Left cardiac atrium (tissue), 4 donors: ENCODE measurements at regions not wholly inside any gene's neighbourhood (a gene's known extent, or its start where the extent isn't known, plus 50 kb on each side); places are given as distances from the start of the nearest gene placed in this dataset.

ENCODE experiments used
- ATAC-seq, 2 donors: fragments of 200-7000 bp; cut with Tn5 transposase; one replicate each; pipeline ENCODE4 v1.9.1; 2020; ENCODE audit warnings: mild to moderate bottlenecking in 2 of 2, moderate library complexity in 2 of 2
- DNase-seq: peaks from one replicate; pipeline ENCODE4 v3.0.0-alpha.2; 2020
- intact Hi-C, 2 donors: fragments of 100-400 bp; cut with DNase I; formaldehyde crosslinking; loops; one replicate each; pipeline versions ENCODE4 v1.14.1 to v1.15.1; 2022 to 2023
- donor health status: DM: no; HTN: yes; CAD: no.
- donor health status: DM: no; HTN: yes; CAD: no; lungs with severe emphysema.
- donor health status: DM: yes; HTN: yes; CAD: no.
- donor health status: Dilated cardiomyopathy.

- ATAC-seq: no peak
- intact Hi-C loops: no loop called here
- DNase-seq: no peak
These were observed 106.8 kb downstream of the PXDC1 start for GRCh38 chr6:3644739-3645012.

GRCh38 chr6:3643921-3644738 lies 107.4 kb downstream of the PXDC1 start:
- DNase-seq (no peak), ATAC-seq (no peak)
- intact Hi-C loops: no loop called here

GRCh38 chr6:3640868-3641267 lies 110.6 kb downstream of the PXDC1 start:
- intact Hi-C loops: no loop called here
- DNase-seq: no peak
- ATAC-seq: no peak

GRCh38 chr6:3638662-3639061 lies 112.9 kb downstream of the PXDC1 start:
- ATAC-seq (no peak), DNase-seq (no peak)
- intact Hi-C loops: no loop called here

- ATAC-seq (no peak), DNase-seq (no peak)
- intact Hi-C loops: no loop called here
These were observed 115.5 kb downstream of the PXDC1 start for GRCh38 chr6:3636060-3636459.

GRCh38 chr6:3635482-3635881 lies 116.0 kb downstream of the PXDC1 start:
- DNase-seq (no peak), ATAC-seq (no peak)
- intact Hi-C loops: no loop called here

GRCh38 chr6:3634280-3634816 lies 117.2 kb downstream of the PXDC1 start:
- intact Hi-C loops: no loop called here
- DNase-seq (no peak), ATAC-seq (peak in 1 of 2 donors; percentile 23)

GRCh38 chr6:3633711-3634110 lies 117.8 kb downstream of the PXDC1 start:
- no peak for DNase-seq
- intact Hi-C loops: no loop called here
- no peak for ATAC-seq

GRCh38 chr6:3631877-3632276 lies 119.6 kb downstream of the PXDC1 start:
- intact Hi-C loops: no loop called here
- no peak for DNase-seq

GRCh38 chr6:3631186-3631585 lies 120.3 kb downstream of the PXDC1 start:
- DNase-seq (no peak), ATAC-seq (no peak)
- intact Hi-C loops: no loop called here

More at GRCh38 chr6:3631877-3632276, 119.6 kb downstream of the PXDC1 start:
- ATAC-seq: no peak

GRCh38 chr6:3630258-3630835 lies 121.2 kb downstream of the PXDC1 start:
- intact Hi-C loops: no loop called here
- ATAC-seq (no peak), DNase-seq (no peak)

GRCh38 chr6:3627956-3628835 lies 123.3 kb downstream of the PXDC1 start:
- no peak for ATAC-seq
- intact Hi-C loops: no loop called here

GRCh38 chr6:3627501-3627900 lies 124.0 kb downstream of the PXDC1 start:
- ATAC-seq (no peak), DNase-seq (no peak)
- intact Hi-C loops: no loop called here

More at GRCh38 chr6:3627956-3628835, 123.3 kb downstream of the PXDC1 start:
- DNase-seq: no peak

- DNase-seq: no peak
- no peak for ATAC-seq
These were observed 125.4 kb downstream of the PXDC1 start for GRCh38 chr6:3625980-3626563.

GRCh38 chr6:3625149-3625979 lies 126.1 kb downstream of the PXDC1 start:
- intact Hi-C loops: no loop called here
- ATAC-seq (no peak), DNase-seq (no peak)

More at GRCh38 chr6:3625980-3626563, 125.4 kb downstream of the PXDC1 start:
- intact Hi-C loops: no loop called here

GRCh38 chr6:3624250-3625136 lies 127.0 kb downstream of the PXDC1 start:
- DNase-seq (no peak), ATAC-seq (no peak)
- intact Hi-C loops: no loop called here

GRCh38 chr6:3623451-3624249 lies 127.9 kb downstream of the PXDC1 start:
- intact Hi-C loops: no loop called here
- DNase-seq (no peak), ATAC-seq (no peak)
